ENCODE measurements at regions not wholly inside any gene's neighbourhood (a gene's known extent, or its start where the extent isn't known, plus 50 kb on each side); places are given as distances from the start of the nearest gene placed in this dataset.

- H2BK120ac ChIP-seq (ENCODE audit: low read depth, low read length): peak overlapping the region; percentile 88
- peak overlapping the region; percentile 88; the same call in 1 of the 2 replicates for H3K27ac ChIP-seq (ENCODE audit: insufficient read depth, low read length)
- H3K27me3 ChIP-seq (ENCODE audit: control insufficient read depth, insufficient read depth, low read length): no peaks in the 10 kb centered on the region
- peaks cover 4% of the 10 kb centered on the region; the same call in 1 of the 2 replicates for H3K9me3 ChIP-seq (ENCODE audit: control insufficient read depth, insufficient read depth, low read length)
- H4K5ac ChIP-seq (ENCODE audit: low read depth, low read length): peak overlapping the region; percentile 99
- TF ChIP-seq MAFK (IDR thresholded peaks at IDR 0.05; ENCODE audit: low read depth, low read length) (no peak), RFX5 (IDR thresholded peaks at IDR 0.05; ENCODE audit: low read depth, low read length) (no peak), SMC3 (IDR thresholded peaks at IDR 0.05; ENCODE audit: low read depth, low read length) (no peak)
- no peak overlapping the region for H2AFZ ChIP-seq (replicated peaks; ENCODE audit: low read length, poor library complexity)
- H3K56ac ChIP-seq (ENCODE audit: extremely low read depth, insufficient read depth, low read length): peak overlapping the region; percentile 63
- WGBS, 2 experiments (ENCODE audit: extremely low coverage in 2 of 2, insufficient read length in 1 of 2): 100% methylated on average over 1 of the region's 5 CpGs; no CpG with 5 or more reads in 1 of the 2 experiments
- peak overlapping the region; percentile 49 for H3K14ac ChIP-seq (replicated peaks; ENCODE audit: low read depth, low read length)
- H3K79me1 ChIP-seq (ENCODE audit: low read depth in 1 of 2, low read length in 2 of 2): no peaks in the 10 kb centered on the region
- H3K36me3 ChIP-seq (ENCODE audit: control insufficient read depth, insufficient read depth, low read length): no peaks in the 10 kb centered on the region
- DNase-seq: no peak
- H2BK15ac ChIP-seq (ENCODE audit: low read depth, low read length): peak overlapping the region; percentile 57; the same call in 2 of the 3 replicates
- H3K18ac ChIP-seq (ENCODE audit: low read depth, low read length): peak overlapping the region; percentile 100
- peak overlapping the region; percentile 92; a peak in 3 of 4 replicates for H4K8ac ChIP-seq (ENCODE audit: low read depth in 2 of 2, low read length in 2 of 2)
- H2AK9ac ChIP-seq (replicated peaks; ENCODE audit: low read depth, low read length, poor library complexity): no peak overlapping the region
- H2AK5ac ChIP-seq (ENCODE audit: low read depth, low read length): peak overlapping the region; percentile 61
- ATAC-seq (ENCODE audit: low read depth): no peak; the same call in 1 of the 2 replicates
- H4K91ac ChIP-seq (ENCODE audit: insufficient read depth, low read depth, low read length): peak overlapping the region; percentile 54
- peak overlapping the region; percentile 92 for H2BK5ac ChIP-seq (ENCODE audit: low read depth, low read length, poor library complexity, severe bottlenecking)
- intact Hi-C loops (cut with micrococcal nuclease) (loop anchor here (1.0 to 10.0 kb wide), 8 partner anchors 37 to 363 kb away; partner anchors contain the start of genes JADE1 and PGRMC2), in situ Hi-C loops (cut with MboI; ENCODE audit: low sequenced_read_pairs) (loop anchor here (25.0 kb wide), 1 partner anchor 367 kb away; no protein-coding TSS in a partner anchor), dilution Hi-C loops (cut with HindIII; ENCODE audit: low sequenced_read_pairs, unreplicated experiment) (no loop called here)
- no peaks in the 10 kb centered on the region for H4K20me1 ChIP-seq (ENCODE audit: insufficient read depth, low read length)
- H3K9ac ChIP-seq (ENCODE audit: low read depth, low read length): peak overlapping the region; percentile 83
- ChIA-PET CTCF (interaction anchor here (0.8 to 1.6 kb wide), 5 partner anchors 35 to 200 kb away, joined by 3 to 6 read pairs (median 3); no protein-coding TSS in a partner anchor), POLR2A (ENCODE audit: unreplicated experiment) (no interaction called here)
- H3K9me1 ChIP-seq (ENCODE audit: insufficient read depth, low read length): peaks cover 5% of the 10 kb centered on the region
- peak overlapping the region; percentile 53; the same call in 1 of the 2 replicates for H3K4me3 ChIP-seq (ENCODE audit: insufficient read depth, low read depth, low read length)
- H3K23ac ChIP-seq (ENCODE audit: low read depth, low read length): peak overlapping the region; percentile 57
- peaks cover 14% of the 10 kb centered on the region for H3K4me1 ChIP-seq (ENCODE audit: control insufficient read depth, insufficient read depth, low read length)
- no TSS peak for BruUV-seq (replicated peaks)
- peak overlapping the region; percentile 86 for H3K4me2 ChIP-seq (ENCODE audit: low read depth, low read length)
- peak overlapping the region; percentile 86 for H2BK20ac ChIP-seq (ENCODE audit: low read depth, low read length)
- H3K4ac ChIP-seq (ENCODE audit: low read depth, low read length): peak overlapping the region; percentile 42
Observed at GRCh38 chr4:128553686-128554515, 255.6 kb upstream of the JADE1 start.

All from IMR-90 (cell line).